ENCODE measurements at regions not wholly inside any gene's neighbourhood (a gene's known extent, or its start where the extent isn't known, plus 50 kb on each side); places are given as distances from the start of the nearest gene placed in this dataset.
"Not testable (repeated sequence)": the region's sequence is repeated elsewhere in the genome, so short reads cannot be mapped to it uniquely, and the experiment has no call there.

DNA sequence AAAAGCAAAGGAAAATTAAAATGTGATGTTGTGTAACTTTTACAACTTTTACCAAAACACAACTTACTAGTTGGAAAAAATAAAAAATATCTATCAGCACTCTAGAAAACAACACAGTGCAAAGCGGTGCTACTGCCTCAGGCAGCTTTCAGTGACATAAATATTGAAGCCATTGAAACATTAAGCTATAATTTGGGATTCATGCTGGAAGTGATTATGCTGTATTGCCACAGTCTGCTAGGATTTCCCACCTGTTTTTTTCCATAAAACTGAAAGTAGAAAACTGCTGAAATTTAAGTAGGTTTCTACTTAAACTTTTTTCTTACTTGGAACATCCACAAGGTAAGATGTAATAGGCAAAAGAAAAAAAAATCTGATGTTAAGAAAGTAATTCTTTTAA lies 674.4 kb downstream of the KCNT2 start:
- DNase-seq = no peak

- DNase-seq = no peak
Observed at GRCh38 chr1:195915826-195916225, 692.4 kb downstream of the KCNT2 start.

DNA sequence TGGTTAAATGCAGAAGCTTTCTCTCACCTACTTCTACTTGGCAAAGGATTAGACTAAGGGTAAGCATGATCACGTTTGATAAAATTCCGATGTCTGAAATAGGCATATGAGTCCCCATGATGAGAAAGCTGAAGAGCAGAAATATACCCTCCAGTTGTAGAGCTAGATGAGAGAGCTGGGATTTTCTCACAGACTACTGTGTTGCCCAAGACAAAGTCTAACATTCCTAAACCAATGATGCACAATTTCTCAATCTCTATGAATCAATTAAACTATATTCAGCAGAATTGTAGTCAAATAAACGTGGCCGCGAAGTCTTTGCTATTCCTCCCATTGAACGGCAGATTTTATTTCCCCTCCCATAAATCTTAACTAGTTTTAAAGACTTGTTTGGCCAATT lies 699.2 kb downstream of the KCNT2 start:
- DNase-seq = no peak

- no peak for DNase-seq
Observed at GRCh38 chr1:195908121-195908520, 700.1 kb downstream of the KCNT2 start.

DNA sequence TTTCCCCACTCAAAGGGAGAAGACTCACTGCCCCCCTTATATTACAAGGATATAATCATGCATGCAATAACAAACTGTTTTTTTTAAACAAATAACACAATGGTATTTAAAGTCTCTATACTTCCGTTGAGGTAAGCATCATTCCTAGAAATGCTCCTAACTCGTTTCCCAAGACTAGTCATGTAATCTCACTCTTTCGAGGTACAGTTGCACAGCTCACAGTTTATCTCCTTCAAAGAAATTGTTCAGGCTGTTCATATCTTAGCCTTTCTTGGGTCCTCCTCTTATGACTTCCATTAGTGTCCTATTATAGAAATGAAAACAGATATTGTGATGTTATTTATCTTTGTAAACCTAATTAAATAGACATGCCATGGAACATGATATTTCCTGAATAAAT lies 705.0 kb downstream of the KCNT2 start:
- no peak for DNase-seq

- no peak for DNase-seq
Observed at GRCh38 chr1:195902779-195903178, 705.5 kb downstream of the KCNT2 start.

- no peak for DNase-seq
Observed at GRCh38 chr1:195899762-195900352, 708.4 kb downstream of the KCNT2 start.

- DNase-seq = no peak
Observed at GRCh38 chr1:195898924-195899323, 709.3 kb downstream of the KCNT2 start.

GRCh38 chr1:195898373-195898772 lies 709.9 kb downstream of the KCNT2 start:
- DNase-seq = no peak

DNA sequence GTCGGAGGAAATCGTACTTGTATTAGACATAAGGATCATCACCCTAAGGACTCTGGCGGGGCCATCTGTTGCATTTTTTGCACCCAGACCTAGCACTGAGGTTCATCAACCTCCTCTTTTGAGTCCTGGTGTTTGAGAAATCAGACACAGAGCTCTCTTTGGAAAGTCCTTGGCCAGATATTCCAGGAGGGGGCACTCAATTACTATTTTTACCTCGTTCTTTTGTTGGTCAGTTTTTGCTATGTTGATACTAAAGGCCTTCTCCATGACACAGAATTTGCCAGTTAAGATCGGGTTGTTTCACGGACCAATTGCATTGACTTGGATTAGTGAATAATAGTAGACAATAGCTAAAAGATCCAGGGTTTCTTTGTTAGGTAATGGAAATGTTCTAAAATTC lies 711.2 kb downstream of the KCNT2 start:
- DNase-seq = no peak

GRCh38 chr1:195894411-195894810 lies 713.8 kb downstream of the KCNT2 start:
- no peak for DNase-seq

DNA sequence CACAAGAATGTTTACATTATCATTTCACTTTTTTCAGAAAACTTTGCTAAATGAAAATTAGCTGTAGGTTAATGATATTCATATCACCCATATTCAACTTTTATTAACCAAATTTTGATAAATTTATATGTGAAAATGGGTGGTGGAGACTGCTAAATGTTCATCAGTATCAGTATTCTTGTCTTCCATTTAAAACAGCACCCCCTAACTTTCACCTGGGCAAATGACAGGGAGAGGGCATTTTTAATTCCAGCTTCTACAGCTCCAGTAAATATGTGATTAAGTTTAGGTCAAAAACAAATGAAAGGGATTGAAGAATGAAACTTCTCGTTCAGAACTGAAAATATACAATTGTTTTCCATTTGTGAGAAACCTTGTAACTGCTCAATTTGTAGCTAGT lies 722.2 kb downstream of the KCNT2 start:
- no peak for DNase-seq

- DNase-seq = no peak
Observed at GRCh38 chr1:195878478-195878877, 729.8 kb downstream of the KCNT2 start.

DNA sequence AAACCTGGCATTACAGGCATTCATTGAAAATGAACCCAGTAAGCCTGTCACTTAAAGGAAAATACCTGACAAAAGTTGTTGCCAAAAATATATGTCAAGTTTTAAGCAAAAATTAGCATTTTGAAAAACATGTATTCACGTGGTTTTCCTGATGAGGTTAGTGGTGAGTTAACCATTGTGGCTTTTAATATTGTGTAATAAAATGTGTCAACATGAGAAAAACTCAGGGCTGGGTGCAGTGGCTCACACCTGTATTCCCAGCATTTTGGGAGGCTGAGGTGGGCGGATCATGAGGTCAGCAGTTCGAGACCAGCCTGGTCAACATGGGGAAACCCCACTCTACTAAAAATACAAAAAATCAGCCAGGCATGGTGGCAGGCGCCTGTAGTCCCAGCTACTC lies 731.4 kb downstream of the KCNT2 start:
- DNase-seq = no peak

GRCh38 chr1:195872376-195872775 lies 735.9 kb downstream of the KCNT2 start:
- DNase-seq = no peak

- DNase-seq = no peak
Observed at GRCh38 chr1:195867638-195868037, 740.6 kb downstream of the KCNT2 start.

- DNase-seq = no peak
Observed at GRCh38 chr1:195866781-195867222, 741.4 kb downstream of the KCNT2 start.

GRCh38 chr1:195866091-195866780 lies 742.0 kb downstream of the KCNT2 start:
- no peak for DNase-seq

DNA sequence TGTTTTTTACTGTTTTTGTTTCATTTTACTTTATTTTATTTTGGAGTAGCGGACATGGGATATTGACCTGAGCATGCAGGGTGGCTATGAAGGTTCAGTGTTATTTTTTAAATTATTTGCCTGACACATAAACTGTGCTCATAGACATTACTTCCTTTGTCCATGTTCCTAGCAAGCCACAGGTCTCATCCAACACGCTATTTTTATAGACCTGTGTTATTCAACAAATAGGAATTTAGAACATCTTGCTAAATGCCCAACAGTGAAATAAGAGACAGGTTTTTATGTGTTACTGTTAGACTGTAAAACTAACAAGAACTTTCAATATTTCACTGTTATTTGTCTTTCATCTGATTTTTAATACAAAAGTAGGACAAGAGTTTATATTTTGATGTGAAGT lies 756.4 kb downstream of the KCNT2 start:
- no peak for DNase-seq

- no peak for DNase-seq
Observed at GRCh38 chr1:195851016-195851601, 757.1 kb downstream of the KCNT2 start.

DNA sequence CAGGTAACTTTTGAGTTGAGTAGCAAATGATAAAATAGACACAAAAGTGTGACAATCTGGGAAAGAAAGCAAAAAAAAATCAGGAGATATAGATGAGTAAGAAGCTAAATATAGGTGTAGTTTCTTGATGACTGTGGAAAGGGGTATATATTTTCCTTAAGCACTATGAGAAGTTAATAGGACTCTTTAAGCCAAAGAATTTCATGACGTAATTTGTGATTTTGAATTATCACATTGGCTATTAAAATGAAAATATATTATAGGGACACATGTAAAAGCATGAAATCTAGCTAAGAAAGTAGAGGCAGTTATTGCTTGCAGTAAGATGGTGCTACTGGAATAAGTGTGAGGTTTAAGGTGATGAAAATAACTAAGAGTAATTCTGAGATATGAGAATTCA lies 759.1 kb downstream of the KCNT2 start:
- DNase-seq = no peak

DNA sequence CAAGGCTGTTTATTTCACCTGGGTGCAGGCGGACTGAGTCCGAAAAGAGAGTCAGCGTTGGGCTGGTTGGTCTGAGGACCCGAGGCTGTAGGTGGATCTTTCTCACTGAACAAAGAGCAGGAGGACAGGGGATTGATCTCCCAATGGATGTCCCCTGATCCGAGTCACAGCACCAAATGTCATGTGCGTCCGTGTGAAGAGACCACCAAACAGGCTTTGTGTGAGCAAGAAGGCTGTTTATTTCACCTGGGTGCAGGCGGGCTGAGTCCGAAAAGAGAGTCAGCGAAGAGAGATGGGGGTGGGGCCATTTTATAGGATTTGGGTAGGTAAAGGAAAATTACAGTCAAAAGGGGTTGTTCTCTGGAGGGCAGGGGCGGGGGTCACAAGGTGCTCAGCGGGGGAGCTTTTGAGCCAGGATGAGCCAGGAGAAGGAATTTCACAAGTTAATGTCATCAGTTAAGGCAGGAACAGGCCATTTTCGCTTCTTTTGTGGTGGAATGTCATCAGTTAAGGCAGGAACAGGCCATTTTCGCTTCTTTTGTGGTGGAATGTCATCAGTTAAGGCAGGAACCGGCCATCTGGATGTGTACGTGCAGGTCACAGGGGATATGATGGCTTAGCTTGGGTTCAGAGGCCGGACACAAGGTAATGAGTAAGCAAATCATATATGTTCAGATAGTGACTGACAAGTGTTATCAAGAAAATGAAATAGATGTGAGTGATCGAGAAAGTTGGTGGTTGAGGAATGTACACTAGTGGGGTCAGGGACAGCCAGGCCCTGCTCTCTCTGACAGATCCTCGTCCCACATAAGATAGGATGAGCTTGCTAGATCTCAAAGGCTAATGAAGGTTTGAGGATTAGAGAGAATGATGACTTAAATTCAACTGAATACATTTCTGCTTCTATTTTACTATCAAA lies 760.0 kb downstream of the KCNT2 start:
- not testable (repeated sequence) for DNase-seq
